ENCODE measurements at regions not wholly inside any gene's neighbourhood (a gene's known extent, or its start where the extent isn't known, plus 50 kb on each side); places are given as distances from the start of the nearest gene placed in this dataset.
"Not testable (repeated sequence)": the region's sequence is repeated elsewhere in the genome, so short reads cannot be mapped to it uniquely, and the experiment has no call there.

DNA sequence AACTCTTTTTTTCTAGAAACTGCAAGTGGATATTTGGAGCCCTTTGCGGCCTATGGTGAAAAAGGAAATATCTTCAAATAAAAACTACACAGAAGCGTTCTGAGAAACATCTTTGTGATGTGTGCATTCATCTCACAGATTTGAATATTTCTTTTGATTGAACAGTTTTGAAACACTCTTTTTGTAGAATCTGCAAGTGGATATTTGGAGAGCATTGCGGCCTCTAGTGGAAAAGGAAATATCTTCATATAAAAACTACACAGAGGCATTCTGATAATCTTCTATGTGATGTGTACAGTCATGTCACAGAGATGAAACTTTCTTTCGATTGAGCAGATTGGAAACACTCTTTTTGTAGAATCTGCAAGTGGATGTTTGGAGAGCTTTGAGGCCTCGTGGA is 1833.6 kb downstream of the UQCRFS1 start:
- TF ChIP-seq, protein P1, sequence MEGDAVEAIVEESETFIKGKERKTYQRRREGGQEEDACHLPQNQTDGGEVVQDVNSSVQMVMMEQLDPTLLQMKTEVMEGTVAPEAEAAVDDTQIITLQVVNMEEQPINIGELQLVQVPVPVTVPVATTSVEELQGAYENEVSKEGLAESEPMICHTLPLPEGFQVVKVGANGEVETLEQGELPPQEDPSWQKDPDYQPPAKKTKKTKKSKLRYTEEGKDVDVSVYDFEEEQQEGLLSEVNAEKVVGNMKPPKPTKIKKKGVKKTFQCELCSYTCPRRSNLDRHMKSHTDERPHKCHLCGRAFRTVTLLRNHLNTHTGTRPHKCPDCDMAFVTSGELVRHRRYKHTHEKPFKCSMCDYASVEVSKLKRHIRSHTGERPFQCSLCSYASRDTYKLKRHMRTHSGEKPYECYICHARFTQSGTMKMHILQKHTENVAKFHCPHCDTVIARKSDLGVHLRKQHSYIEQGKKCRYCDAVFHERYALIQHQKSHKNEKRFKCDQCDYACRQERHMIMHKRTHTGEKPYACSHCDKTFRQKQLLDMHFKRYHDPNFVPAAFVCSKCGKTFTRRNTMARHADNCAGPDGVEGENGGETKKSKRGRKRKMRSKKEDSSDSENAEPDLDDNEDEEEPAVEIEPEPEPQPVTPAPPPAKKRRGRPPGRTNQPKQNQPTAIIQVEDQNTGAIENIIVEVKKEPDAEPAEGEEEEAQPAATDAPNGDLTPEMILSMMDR (IDR thresholded peaks at IDR 0.05): peak; percentile 36; the same call in 1 of the 2 replicates
- TF ChIP-seq SIN3A (IDR thresholded peaks at IDR 0.05; ENCODE audit: borderline replicate concordance, insufficient read depth, low read depth, low read length); POLR2AphosphoS5 (IDR thresholded peaks at IDR 0.05; ENCODE audit: low read depth, low read length): not testable (repeated sequence)
- TF ChIP-seq, protein P2, sequence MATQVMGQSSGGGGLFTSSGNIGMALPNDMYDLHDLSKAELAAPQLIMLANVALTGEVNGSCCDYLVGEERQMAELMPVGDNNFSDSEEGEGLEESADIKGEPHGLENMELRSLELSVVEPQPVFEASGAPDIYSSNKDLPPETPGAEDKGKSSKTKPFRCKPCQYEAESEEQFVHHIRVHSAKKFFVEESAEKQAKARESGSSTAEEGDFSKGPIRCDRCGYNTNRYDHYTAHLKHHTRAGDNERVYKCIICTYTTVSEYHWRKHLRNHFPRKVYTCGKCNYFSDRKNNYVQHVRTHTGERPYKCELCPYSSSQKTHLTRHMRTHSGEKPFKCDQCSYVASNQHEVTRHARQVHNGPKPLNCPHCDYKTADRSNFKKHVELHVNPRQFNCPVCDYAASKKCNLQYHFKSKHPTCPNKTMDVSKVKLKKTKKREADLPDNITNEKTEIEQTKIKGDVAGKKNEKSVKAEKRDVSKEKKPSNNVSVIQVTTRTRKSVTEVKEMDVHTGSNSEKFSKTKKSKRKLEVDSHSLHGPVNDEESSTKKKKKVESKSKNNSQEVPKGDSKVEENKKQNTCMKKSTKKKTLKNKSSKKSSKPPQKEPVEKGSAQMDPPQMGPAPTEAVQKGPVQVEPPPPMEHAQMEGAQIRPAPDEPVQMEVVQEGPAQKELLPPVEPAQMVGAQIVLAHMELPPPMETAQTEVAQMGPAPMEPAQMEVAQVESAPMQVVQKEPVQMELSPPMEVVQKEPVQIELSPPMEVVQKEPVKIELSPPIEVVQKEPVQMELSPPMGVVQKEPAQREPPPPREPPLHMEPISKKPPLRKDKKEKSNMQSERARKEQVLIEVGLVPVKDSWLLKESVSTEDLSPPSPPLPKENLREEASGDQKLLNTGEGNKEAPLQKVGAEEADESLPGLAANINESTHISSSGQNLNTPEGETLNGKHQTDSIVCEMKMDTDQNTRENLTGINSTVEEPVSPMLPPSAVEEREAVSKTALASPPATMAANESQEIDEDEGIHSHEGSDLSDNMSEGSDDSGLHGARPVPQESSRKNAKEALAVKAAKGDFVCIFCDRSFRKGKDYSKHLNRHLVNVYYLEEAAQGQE (IDR thresholded peaks at IDR 0.05; ENCODE audit: insufficient read depth in 1 of 2, low read depth in 2 of 2, low read length in 1 of 2): not testable (repeated sequence)

Measured in Panc1 (cell line).